Naive thymus-derived CD4-positive, alpha-beta T cell (primary cell): ENCODE measurements at regions not wholly inside any gene's neighbourhood (a gene's known extent, or its start where the extent isn't known, plus 50 kb on each side); places are given as distances from the start of the nearest gene placed in this dataset.
"Not testable (repeated sequence)": the region's sequence is repeated elsewhere in the genome, so short reads cannot be mapped to it uniquely, and the experiment has no call there.

Experiments used
- ATAC-seq: fragments of 150-1000 bp; cut with Tn5 transposase; 2 replicates; pipeline ENCODE4 v1.10.0; 2021; ENCODE audit warnings: mild to moderate bottlenecking, moderate library complexity
- CTCF ChIA-PET: fragments of 350-600 bp; sonication (Branson Sonifier 250); formaldehyde crosslinking; loops from one replicate; lab custom pipeline; 2021; ENCODE audit warnings: antibody characterized with exemption; lab: Charles Lee
- POLR2A ChIA-PET: fragments of 350-600 bp; sonication (Branson Sonifier 250); formaldehyde crosslinking; loops from one replicate; lab custom pipeline; 2021; ENCODE audit warnings: antibody characterized with exemption, inconsistent platforms; lab: Charles Lee
- DNase-seq, 9 donors: peaks; one replicate each; pipeline versions ENCODE4 v3.0.0 to v3.0.0-alpha.2; 2020 to 2022; ENCODE audit warnings: mixed read lengths in 1 of 9
- H3K27ac ChIP-seq: one replicate; pipeline ENCODE4 v1.7.0; 2013; ENCODE audit warnings: mild to moderate bottlenecking, low read depth, low read length, moderate library complexity
- H3K27me3 ChIP-seq, 2 donors: one replicate each; pipeline ENCODE4 v1.7.0; 2013; ENCODE audit warnings: low read length in 2 of 2, mild to moderate bottlenecking in 2 of 2, moderate library complexity in 2 of 2; ENCODE audit not compliant: control insufficient read depth in 2 of 2, insufficient read depth in 2 of 2
- H3K36me3 ChIP-seq, 3 experiments: 1 replicate in 2 of 3; 2 replicates in 1 of 3; pipeline ENCODE4 v1.7.0; 2013; ENCODE audit warnings: low read length in 3 of 3, mild to moderate bottlenecking in 3 of 3, moderate library complexity in 1 of 3; ENCODE audit not compliant: insufficient read depth in 3 of 3, control insufficient read depth in 2 of 3
- H3K4me1 ChIP-seq, 2 donors: one replicate each; pipeline ENCODE4 v1.7.0; 2013; ENCODE audit warnings: low read length in 2 of 2, mild to moderate bottlenecking in 2 of 2, moderate library complexity in 1 of 2; ENCODE audit not compliant: control insufficient read depth in 2 of 2, insufficient read depth in 2 of 2
- H3K4me3 ChIP-seq: 2 replicates; pipeline ENCODE4 v1.7.0; 2013; ENCODE audit warnings: mild to moderate bottlenecking, low read length
- H3K9me3 ChIP-seq, 3 experiments: 1 replicate in 2 of 3; 2 replicates in 1 of 3; pipeline ENCODE4 v1.7.0; 2013; ENCODE audit warnings: low read length in 3 of 3; ENCODE audit not compliant: control insufficient read depth in 2 of 3
- H3K27ac Mint-ChIP-seq, 9 donors: one replicate each; pipeline ENCODE4 v1.8.0; 2020 to 2022; ENCODE audit warnings: mixed read lengths in 9 of 9, mild to moderate bottlenecking in 8 of 9, moderate library complexity in 5 of 9, inconsistent platforms in 2 of 9
- H3K27me3 Mint-ChIP-seq, 5 donors: one replicate each; pipeline ENCODE4 v1.8.0; 2021 to 2022; ENCODE audit warnings: mixed read lengths in 5 of 5, mild to moderate bottlenecking in 1 of 5
- H3K36me3 Mint-ChIP-seq, 5 donors: one replicate each; pipeline ENCODE4 v1.8.0; 2020 to 2022; ENCODE audit warnings: mixed read lengths in 5 of 5, mild to moderate bottlenecking in 3 of 5, inconsistent platforms in 1 of 5
- H3K4me1 Mint-ChIP-seq, 7 donors: one replicate each; pipeline ENCODE4 v1.8.0; 2020 to 2022; ENCODE audit warnings: mixed read lengths in 7 of 7, mild to moderate bottlenecking in 3 of 7, inconsistent platforms in 1 of 7
- H3K4me3 Mint-ChIP-seq, 10 donors: one replicate each; pipeline ENCODE4 v1.8.0; 2020 to 2022; ENCODE audit warnings: mild to moderate bottlenecking in 10 of 10, mixed read lengths in 10 of 10, moderate library complexity in 6 of 10, inconsistent platforms in 2 of 10
- H3K9me3 Mint-ChIP-seq, 11 donors: one replicate each; pipeline ENCODE4 v1.8.0; 2020 to 2022; ENCODE audit warnings: mixed read lengths in 11 of 11, mild to moderate bottlenecking in 4 of 11, inconsistent platforms in 1 of 11, moderate library complexity in 1 of 11
- intact Hi-C, 2 donors: fragments of 100-400 bp; cut with micrococcal nuclease; formaldehyde crosslinking; loops; one replicate each; pipeline ENCODE4 v1.15.1; 2023

- Mint-ChIP-seq H3K27me3 (no peaks in the 10 kb centered on the region), H3K4me1 (peaks cover 0 to 2% (median 0%) of the 10 kb centered on the region in 7 donors), H3K4me3 (no peak overlapping the region), H3K27ac (no peak overlapping the region), H3K9me3 (peaks cover 1 to 35% (median 15%) of the 10 kb centered on the region in 11 donors), H3K36me3 (peaks cover 0 to 4% (median 0%) of the 10 kb centered on the region in 5 donors)
- H3K4me1 ChIP-seq: no peaks in the 10 kb centered on the region
- no peaks in the 10 kb centered on the region for H3K27me3 ChIP-seq
- ChIA-PET POLR2A (no interaction called here), CTCF (no interaction called here)
- H3K36me3 ChIP-seq: no peaks in the 10 kb centered on the region
- no peaks in the 10 kb centered on the region for H3K9me3 ChIP-seq
- no peak for ATAC-seq
- no peak overlapping the region for H3K4me3 ChIP-seq
- no peak overlapping the region for H3K27ac ChIP-seq
- no peak for DNase-seq
- intact Hi-C loops: no loop called here
Observed at GRCh38 chr10:37535459-37536246, 321.8 kb downstream of the ZNF248 start.

- intact Hi-C loops: no loop called here
- no peak overlapping the region for H3K4me3 ChIP-seq
- no peaks in the 10 kb centered on the region for H3K27me3 Mint-ChIP-seq
- H3K4me1 ChIP-seq: no peaks in the 10 kb centered on the region
- CTCF ChIA-PET: no interaction called here
- POLR2A ChIA-PET: no interaction called here
- DNase-seq (no peak), ATAC-seq (no peak)
- H3K4me3 Mint-ChIP-seq: no peak overlapping the region
- H3K4me1 Mint-ChIP-seq: peaks cover 0 to 2% (median 0%) of the 10 kb centered on the region in 7 donors
- H3K27ac Mint-ChIP-seq: no peak overlapping the region
- no peaks in the 10 kb centered on the region for H3K27me3 ChIP-seq
- no peaks in the 10 kb centered on the region for H3K9me3 ChIP-seq
- no peak overlapping the region for H3K27ac ChIP-seq
- H3K36me3 ChIP-seq: no peaks in the 10 kb centered on the region
- H3K9me3 Mint-ChIP-seq: peaks cover 5 to 32% (median 13%) of the 10 kb centered on the region in 11 donors
- peaks cover 0 to 4% (median 0%) of the 10 kb centered on the region in 5 donors for H3K36me3 Mint-ChIP-seq
Observed at GRCh38 chr10:37534166-37534565, 323.2 kb downstream of the ZNF248 start.

GRCh38 chr10:37525410-37525809, 332.0 kb downstream of the ZNF248 start:
- CTCF ChIA-PET, H3K4me1 ChIP-seq, H3K4me1 Mint-ChIP-seq, H3K27me3 Mint-ChIP-seq, ATAC-seq, H3K27me3 ChIP-seq, H3K27ac Mint-ChIP-seq, H3K36me3 ChIP-seq, H3K9me3 ChIP-seq, H3K36me3 Mint-ChIP-seq, H3K4me3 Mint-ChIP-seq, H3K4me3 ChIP-seq, intact Hi-C loops, POLR2A ChIA-PET, DNase-seq, H3K27ac ChIP-seq: not testable (repeated sequence)
- H3K9me3 Mint-ChIP-seq: peaks cover 0 to 26% (median 5%) of the 10 kb centered on the region in 11 donors

- Histone ChIP-seq H3K9me3 (no peaks in the 10 kb centered on the region), H3K27me3 (no peaks in the 10 kb centered on the region), H3K4me3 (no peak overlapping the region), H3K27ac (no peak overlapping the region), H3K4me1 (no peaks in the 10 kb centered on the region), H3K36me3 (no peaks in the 10 kb centered on the region)
- peaks cover 0 to 15% (median 6%) of the 10 kb centered on the region in 11 donors for H3K9me3 Mint-ChIP-seq
- no peaks in the 10 kb centered on the region for H3K36me3 Mint-ChIP-seq
- DNase-seq (no peak), ATAC-seq (no peak)
- no peak overlapping the region for H3K4me3 Mint-ChIP-seq
- intact Hi-C loops: no loop called here
- H3K27me3 Mint-ChIP-seq: no peaks in the 10 kb centered on the region
- ChIA-PET POLR2A (no interaction called here), CTCF (no interaction called here)
- no peaks in the 10 kb centered on the region for H3K4me1 Mint-ChIP-seq
- no peak overlapping the region for H3K27ac Mint-ChIP-seq
Observed at GRCh38 chr10:37520488-37520887, 336.9 kb downstream of the ZNF248 start.

GRCh38 chr10:37510520-37510919, 346.9 kb downstream of the ZNF248 start:
- not testable (repeated sequence) for ATAC-seq
- H3K9me3 Mint-ChIP-seq: peaks cover 7 to 54% (median 21%) of the 10 kb centered on the region in 11 donors

GRCh38 chr10:37496061-37496460, 361.3 kb downstream of the ZNF248 start:
- H3K9me3 Mint-ChIP-seq: peaks cover 0 to 19% (median 4%) of the 10 kb centered on the region in 11 donors
- DNase-seq (no peak), ATAC-seq (no peak)
- H3K36me3 ChIP-seq: no peaks in the 10 kb centered on the region
- intact Hi-C loops: no loop called here
- H3K4me1 Mint-ChIP-seq: no peaks in the 10 kb centered on the region
- H3K36me3 Mint-ChIP-seq: no peaks in the 10 kb centered on the region
- POLR2A ChIA-PET: no interaction called here
- CTCF ChIA-PET: no interaction called here
- no peak overlapping the region for H3K4me3 Mint-ChIP-seq
- no peak overlapping the region for H3K27ac ChIP-seq
- no peak overlapping the region for H3K4me3 ChIP-seq
- no peaks in the 10 kb centered on the region for H3K27me3 ChIP-seq
- no peaks in the 10 kb centered on the region for H3K4me1 ChIP-seq
- H3K27ac Mint-ChIP-seq: no peak overlapping the region
- H3K9me3 ChIP-seq: no peaks in the 10 kb centered on the region
- H3K27me3 Mint-ChIP-seq: no peaks in the 10 kb centered on the region

More at GRCh38 chr10:37510520-37510919, 346.9 kb downstream of the ZNF248 start:
- H3K27me3 ChIP-seq, H3K4me3 Mint-ChIP-seq, CTCF ChIA-PET, H3K36me3 ChIP-seq, intact Hi-C loops, POLR2A ChIA-PET, H3K36me3 Mint-ChIP-seq, H3K27ac ChIP-seq, H3K4me1 ChIP-seq, H3K27ac Mint-ChIP-seq, H3K27me3 Mint-ChIP-seq, DNase-seq, H3K4me3 ChIP-seq, H3K4me1 Mint-ChIP-seq: not testable (repeated sequence)
- H3K9me3 ChIP-seq: peaks cover 0 to 15% (median 0%) of the 10 kb centered on the region in 3 experiments

- peaks cover 0 to 22% (median 5%) of the 10 kb centered on the region in 11 donors for H3K9me3 Mint-ChIP-seq
- H3K36me3 Mint-ChIP-seq: no peaks in the 10 kb centered on the region
- POLR2A ChIA-PET: no interaction called here
- no peak overlapping the region for H3K27ac Mint-ChIP-seq
- H3K36me3 ChIP-seq: no peaks in the 10 kb centered on the region
- H3K27me3 Mint-ChIP-seq: no peaks in the 10 kb centered on the region
- no peaks in the 10 kb centered on the region for H3K4me1 ChIP-seq
- CTCF ChIA-PET: no interaction called here
- ATAC-seq (no peak), DNase-seq (no peak)
- H3K27me3 ChIP-seq: no peaks in the 10 kb centered on the region
- no peak overlapping the region for H3K4me3 Mint-ChIP-seq
- H3K27ac ChIP-seq: no peak overlapping the region
- no peak overlapping the region for H3K4me3 ChIP-seq
- H3K4me1 Mint-ChIP-seq: no peaks in the 10 kb centered on the region
- H3K9me3 ChIP-seq: no peaks in the 10 kb centered on the region
- intact Hi-C loops: no loop called here
Observed at GRCh38 chr10:37495415-37495814, 362.0 kb downstream of the ZNF248 start.
